ENCODE measurements at regions not wholly inside any gene's neighbourhood (a gene's known extent, or its start where the extent isn't known, plus 50 kb on each side); places are given as distances from the start of the nearest gene placed in this dataset.

DNA sequence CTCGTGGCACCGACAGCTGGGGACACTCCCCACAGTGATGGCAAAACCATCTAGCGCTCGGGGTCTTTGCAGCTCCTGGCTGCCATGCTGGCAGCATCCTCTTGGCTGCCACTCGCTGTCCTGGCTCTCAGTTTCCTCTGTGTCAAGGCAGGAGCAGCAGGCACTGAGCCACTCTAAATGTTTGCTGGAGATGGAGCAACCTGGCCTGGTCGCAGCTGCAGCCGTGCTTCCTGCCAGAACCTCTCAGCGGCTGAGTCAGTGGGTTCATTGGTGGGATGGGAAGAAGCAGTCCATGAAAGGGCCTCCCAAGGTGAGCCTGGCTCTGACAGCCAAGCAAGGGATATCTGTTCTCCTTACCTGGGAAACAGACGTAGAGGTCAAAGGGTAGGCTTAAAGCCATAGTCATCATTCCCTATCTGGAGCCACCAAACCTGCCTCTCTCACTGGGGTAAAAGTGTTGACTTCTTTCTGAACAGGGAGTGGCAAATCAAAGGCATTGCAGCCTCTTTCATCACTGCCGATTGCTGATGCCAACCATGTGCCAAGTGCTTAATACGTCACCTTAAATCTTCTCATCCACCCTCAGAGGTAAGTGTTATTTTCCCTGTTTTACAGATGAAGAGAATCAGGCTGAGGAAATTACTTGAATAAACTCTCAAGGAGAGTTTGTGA is 304.8 kb upstream of the ZNF462 start:
- Histone ChIP-seq H3K27ac (no peak overlapping the region), H3K9me3 (ENCODE audit: low read depth) (no peaks in the 10 kb centered on the region), H3K4me2 (no peak overlapping the region), H3K27me3 (no peaks in the 10 kb centered on the region), H2AFZ (no peak overlapping the region), H4K20me1 (ENCODE audit: insufficient read depth, poor library complexity, severe bottlenecking) (no peaks in the 10 kb centered on the region), H3K4me1 (ENCODE audit: insufficient read depth) (no peaks in the 10 kb centered on the region), H3K79me2 (no peaks in the 10 kb centered on the region), H3K9me2 (replicated peaks; ENCODE audit: insufficient read depth) (no peaks in the 10 kb centered on the region), H3K4me3 (no peak overlapping the region), H3K36me3 (replicated peaks; ENCODE audit: insufficient read depth, low read depth) (no peaks in the 10 kb centered on the region)
- DNase-seq (ENCODE audit: low spot score): no peak
- TF ChIP-seq, protein P1, sequence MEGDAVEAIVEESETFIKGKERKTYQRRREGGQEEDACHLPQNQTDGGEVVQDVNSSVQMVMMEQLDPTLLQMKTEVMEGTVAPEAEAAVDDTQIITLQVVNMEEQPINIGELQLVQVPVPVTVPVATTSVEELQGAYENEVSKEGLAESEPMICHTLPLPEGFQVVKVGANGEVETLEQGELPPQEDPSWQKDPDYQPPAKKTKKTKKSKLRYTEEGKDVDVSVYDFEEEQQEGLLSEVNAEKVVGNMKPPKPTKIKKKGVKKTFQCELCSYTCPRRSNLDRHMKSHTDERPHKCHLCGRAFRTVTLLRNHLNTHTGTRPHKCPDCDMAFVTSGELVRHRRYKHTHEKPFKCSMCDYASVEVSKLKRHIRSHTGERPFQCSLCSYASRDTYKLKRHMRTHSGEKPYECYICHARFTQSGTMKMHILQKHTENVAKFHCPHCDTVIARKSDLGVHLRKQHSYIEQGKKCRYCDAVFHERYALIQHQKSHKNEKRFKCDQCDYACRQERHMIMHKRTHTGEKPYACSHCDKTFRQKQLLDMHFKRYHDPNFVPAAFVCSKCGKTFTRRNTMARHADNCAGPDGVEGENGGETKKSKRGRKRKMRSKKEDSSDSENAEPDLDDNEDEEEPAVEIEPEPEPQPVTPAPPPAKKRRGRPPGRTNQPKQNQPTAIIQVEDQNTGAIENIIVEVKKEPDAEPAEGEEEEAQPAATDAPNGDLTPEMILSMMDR (IDR thresholded peaks at IDR 0.05; ENCODE audit: poor library complexity): no peak
- no peak for TF ChIP-seq EZH2 (IDR thresholded peaks at IDR 0.05; ENCODE audit: borderline replicate concordance)
- TF ChIP-seq EZH2phosphoT487 (IDR thresholded peaks at IDR 0.05; ENCODE audit: low read depth, severe bottlenecking, unreplicated experiment): no peak
- 92% methylated on average over 11 of the region's 11 CpGs for WGBS (ENCODE audit: low lambda C conversion rate, missing lambda C conversion rate)

DNA sequence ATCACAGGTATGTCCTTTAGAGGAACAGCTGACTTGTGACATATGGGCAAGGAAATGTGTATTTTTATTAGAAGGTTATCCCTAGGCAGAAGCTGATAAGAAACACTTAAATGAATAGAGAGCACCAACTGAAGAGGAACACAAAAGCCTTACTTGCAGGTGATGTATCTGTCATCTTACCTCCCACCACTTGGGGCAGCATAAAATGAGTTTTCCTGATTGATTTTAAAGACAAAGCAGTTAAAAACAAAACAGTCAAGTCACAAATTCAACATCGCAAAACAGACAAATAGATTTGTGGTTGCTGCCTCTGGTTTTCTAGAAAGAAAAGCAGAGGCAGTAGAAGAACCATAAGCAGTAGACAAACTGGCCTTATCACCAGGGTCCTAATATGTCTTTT is 302.4 kb upstream of the ZNF462 start:
- H3K4me2 ChIP-seq: no peak overlapping the region
- H3K27me3 ChIP-seq: no peaks in the 10 kb centered on the region
- H3K36me3 ChIP-seq (replicated peaks; ENCODE audit: insufficient read depth, low read depth): no peaks in the 10 kb centered on the region
- WGBS (ENCODE audit: low lambda C conversion rate, missing lambda C conversion rate): 100% methylated on average over 1 of the region's 1 CpG
- H3K4me1 ChIP-seq (ENCODE audit: insufficient read depth): no peaks in the 10 kb centered on the region
- TF ChIP-seq EZH2 (IDR thresholded peaks at IDR 0.05; ENCODE audit: borderline replicate concordance) (no peak), EZH2phosphoT487 (IDR thresholded peaks at IDR 0.05; ENCODE audit: low read depth, severe bottlenecking, unreplicated experiment) (no peak)
- TF ChIP-seq, protein P1 (IDR thresholded peaks at IDR 0.05; ENCODE audit: poor library complexity): peak; percentile 20
- no peaks in the 10 kb centered on the region for H4K20me1 ChIP-seq (ENCODE audit: insufficient read depth, poor library complexity, severe bottlenecking)
- H3K4me3 ChIP-seq: no peak overlapping the region
- DNase-seq (ENCODE audit: low spot score): no peak
- no peaks in the 10 kb centered on the region for H3K79me2 ChIP-seq
- H3K9me2 ChIP-seq (replicated peaks; ENCODE audit: insufficient read depth): no peaks in the 10 kb centered on the region
- no peak overlapping the region for H3K27ac ChIP-seq
- H2AFZ ChIP-seq: no peak overlapping the region
- no peaks in the 10 kb centered on the region for H3K9me3 ChIP-seq (ENCODE audit: low read depth)

DNA sequence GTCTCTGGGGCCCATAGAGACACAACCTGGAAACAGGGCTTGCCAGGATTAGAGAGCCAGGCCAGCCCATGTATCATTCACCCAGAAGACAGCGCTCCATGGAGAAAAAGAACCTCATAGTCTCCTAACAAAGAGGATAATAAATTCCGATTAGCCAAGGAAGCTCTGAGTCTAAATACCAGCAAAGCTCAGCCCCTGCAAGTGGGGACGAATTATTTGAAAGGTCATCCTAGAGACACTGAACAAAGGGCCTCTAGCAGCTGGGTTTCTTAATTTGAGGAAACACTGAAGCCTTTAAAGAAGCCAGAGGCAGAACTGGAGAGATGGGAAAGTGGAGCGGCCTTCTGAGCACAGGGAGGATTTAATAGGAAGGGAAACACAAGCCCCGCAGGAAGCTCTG is 287.1 kb upstream of the ZNF462 start:
- Histone ChIP-seq H3K27me3 (no peaks in the 10 kb centered on the region), H3K9me2 (replicated peaks; ENCODE audit: insufficient read depth) (no peaks in the 10 kb centered on the region), H3K4me2 (no peak overlapping the region), H3K79me2 (no peaks in the 10 kb centered on the region), H3K9me3 (ENCODE audit: low read depth) (no peaks in the 10 kb centered on the region), H3K27ac (no peak overlapping the region), H3K36me3 (replicated peaks; ENCODE audit: insufficient read depth, low read depth) (no peaks in the 10 kb centered on the region), H4K20me1 (ENCODE audit: insufficient read depth, poor library complexity, severe bottlenecking) (no peaks in the 10 kb centered on the region), H2AFZ (no peak overlapping the region), H3K4me1 (ENCODE audit: insufficient read depth) (no peaks in the 10 kb centered on the region), H3K4me3 (no peak overlapping the region)
- no peak for TF ChIP-seq EZH2phosphoT487 (IDR thresholded peaks at IDR 0.05; ENCODE audit: low read depth, severe bottlenecking, unreplicated experiment)
- TF ChIP-seq, protein P1 (IDR thresholded peaks at IDR 0.05; ENCODE audit: poor library complexity): no peak
- no peak for TF ChIP-seq EZH2 (IDR thresholded peaks at IDR 0.05; ENCODE audit: borderline replicate concordance)
- 66% methylated on average over 5 of the region's 5 CpGs for WGBS (ENCODE audit: low lambda C conversion rate, missing lambda C conversion rate)
- DNase-seq (ENCODE audit: low spot score): no peak

All from hepatocyte (in vitro differentiated cells).